A673 (cell line): ENCODE measurements at regions not wholly inside any gene's neighbourhood (a gene's known extent, or its start where the extent isn't known, plus 50 kb on each side); places are given as distances from the start of the nearest gene placed in this dataset.

Experiments
- EZH2 ChIP-seq: fragments of 200-600 bp; sonication (generic); IDR thresholded peaks from 2 replicates; pipeline ENCODE4 v1.6.1; 2017; ENCODE audit warnings: borderline replicate concordance, low read depth, mild to moderate bottlenecking, mixed read lengths, antibody characterized with exemption, low read length; ENCODE audit not compliant: poor library complexity, severe bottlenecking
- TF ChIP-seq, protein P1 (sequence below): fragments of 300-800, 200-600 bp; sonication (generic); conservative IDR thresholded peaks from 2 replicates; pipeline ENCODE4 v1.5.1; 2017; ENCODE audit warnings: low read depth, mild to moderate bottlenecking, antibody characterized with exemption, low read length, moderate library complexity, mixed read lengths

GRCh38 chr12:115464111-115464581, 780.2 kb upstream of the TBX3 start:
- TF ChIP-seq, protein P1, sequence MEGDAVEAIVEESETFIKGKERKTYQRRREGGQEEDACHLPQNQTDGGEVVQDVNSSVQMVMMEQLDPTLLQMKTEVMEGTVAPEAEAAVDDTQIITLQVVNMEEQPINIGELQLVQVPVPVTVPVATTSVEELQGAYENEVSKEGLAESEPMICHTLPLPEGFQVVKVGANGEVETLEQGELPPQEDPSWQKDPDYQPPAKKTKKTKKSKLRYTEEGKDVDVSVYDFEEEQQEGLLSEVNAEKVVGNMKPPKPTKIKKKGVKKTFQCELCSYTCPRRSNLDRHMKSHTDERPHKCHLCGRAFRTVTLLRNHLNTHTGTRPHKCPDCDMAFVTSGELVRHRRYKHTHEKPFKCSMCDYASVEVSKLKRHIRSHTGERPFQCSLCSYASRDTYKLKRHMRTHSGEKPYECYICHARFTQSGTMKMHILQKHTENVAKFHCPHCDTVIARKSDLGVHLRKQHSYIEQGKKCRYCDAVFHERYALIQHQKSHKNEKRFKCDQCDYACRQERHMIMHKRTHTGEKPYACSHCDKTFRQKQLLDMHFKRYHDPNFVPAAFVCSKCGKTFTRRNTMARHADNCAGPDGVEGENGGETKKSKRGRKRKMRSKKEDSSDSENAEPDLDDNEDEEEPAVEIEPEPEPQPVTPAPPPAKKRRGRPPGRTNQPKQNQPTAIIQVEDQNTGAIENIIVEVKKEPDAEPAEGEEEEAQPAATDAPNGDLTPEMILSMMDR = no peak
- TF ChIP-seq EZH2 = no peak
